NCI-H1105 (cell line): ENCODE measurements at regions not wholly inside any gene's neighbourhood (a gene's known extent, or its start where the extent isn't known, plus 50 kb on each side); places are given as distances from the start of the nearest gene placed in this dataset.
"Not testable (repeated sequence)": the region's sequence is repeated elsewhere in the genome, so short reads cannot be mapped to it uniquely, and the experiment has no call there.

Experiments used
- DNase-seq: peaks from one replicate; lab custom pipeline; 2025; lab: John Stamatoyannopoulos, UW

- no peak for DNase-seq
Observed at GRCh38 chr6:154602296-154602695, 91.8 kb upstream of the CNKSR3 start.

GRCh38 chr6:154602708-154603107 is 92.2 kb upstream of the CNKSR3 start:
- DNase-seq, result no peak

- DNase-seq, result no peak
Observed at GRCh38 chr6:154604119-154604518, 93.6 kb upstream of the CNKSR3 start.

- DNase-seq, result no peak
Observed at GRCh38 chr6:154605178-154605881, 94.8 kb upstream of the CNKSR3 start.

GRCh38 chr6:154605882-154606370 is 95.4 kb upstream of the CNKSR3 start:
- no peak for DNase-seq

GRCh38 chr6:154606457-154606856 is 96.0 kb upstream of the CNKSR3 start:
- no peak for DNase-seq

- no peak for DNase-seq
Observed at GRCh38 chr6:154606860-154607259, 96.4 kb upstream of the CNKSR3 start.

GRCh38 chr6:154611241-154611640 is 100.8 kb upstream of the CNKSR3 start:
- no peak for DNase-seq

- no peak for DNase-seq
Observed at GRCh38 chr6:154611847-154612246, 101.4 kb upstream of the CNKSR3 start.

GRCh38 chr6:154613137-154613676 is 102.7 kb upstream of the CNKSR3 start:
- no peak for DNase-seq

- DNase-seq, result no peak
Observed at GRCh38 chr6:154614101-154614500, 103.6 kb upstream of the CNKSR3 start.

- no peak for DNase-seq
Observed at GRCh38 chr6:154614641-154615040, 104.2 kb upstream of the CNKSR3 start.

GRCh38 chr6:154615483-154616025 is 105.1 kb upstream of the CNKSR3 start:
- peak; percentile 92 for DNase-seq

GRCh38 chr6:154617175-154617574 is 106.7 kb upstream of the CNKSR3 start:
- no peak for DNase-seq

GRCh38 chr6:154619146-154619545 is 108.7 kb upstream of the CNKSR3 start:
- DNase-seq, result peak; percentile 44

- DNase-seq, result peak; percentile 7
Observed at GRCh38 chr6:154621686-154622085, 111.2 kb upstream of the CNKSR3 start.

- DNase-seq, result no peak
Observed at GRCh38 chr6:154622618-154623336, 110.4 kb upstream of the SCAF8 start.

GRCh38 chr6:154623391-154623790 is 109.8 kb upstream of the SCAF8 start:
- no peak for DNase-seq

GRCh38 chr6:154624038-154624599 is 109.1 kb upstream of the SCAF8 start:
- DNase-seq, result no peak

- not testable (repeated sequence) for DNase-seq
Observed at GRCh38 chr6:154624727-154625126, 108.5 kb upstream of the SCAF8 start.

GRCh38 chr6:154625721-154626120 is 107.5 kb upstream of the SCAF8 start:
- DNase-seq, result no peak

GRCh38 chr6:154629127-154629526 is 104.1 kb upstream of the SCAF8 start:
- DNase-seq, result no peak

GRCh38 chr6:154632119-154632518 is 101.1 kb upstream of the SCAF8 start:
- no peak for DNase-seq
